Gastrocnemius medialis (tissue), 4 donors: ENCODE measurements at regions not wholly inside any gene's neighbourhood (a gene's known extent, or its start where the extent isn't known, plus 50 kb on each side); places are given as distances from the start of the nearest gene placed in this dataset.
"Not testable (repeated sequence)": the region's sequence is repeated elsewhere in the genome, so short reads cannot be mapped to it uniquely, and the experiment has no call there.

Experiments
- CTCF ChIP-seq, 5 experiments: fragments of 450-650 bp in 3 of 5; fragments of 200-600 bp in 2 of 5; sonication (generic) in 2 of 5; IDR thresholded peaks in 4 of 5; conservative IDR thresholded peaks in 1 of 5; 1 replicate in 4 of 5; 2 replicates in 1 of 5; pipeline ENCODE4 v1.5.1; 2016 to 2019; ENCODE audit warnings: antibody characterized with exemption in 5 of 5, mild to moderate bottlenecking in 3 of 5, moderate library complexity in 3 of 5
- POLR2A ChIP-seq, 2 donors: fragments of 450-650 bp; IDR thresholded peaks; one replicate each; pipeline ENCODE4 v1.6.1; 2017; ENCODE audit warnings: antibody characterized with exemption in 2 of 2, mild to moderate bottlenecking in 2 of 2, moderate library complexity in 2 of 2

GRCh38 chr1:146475086-146475485 lies 246.3 kb upstream of the NOTCH2NLA start:
- TF ChIP-seq CTCF (IDR thresholded peaks at IDR 0.05 in 4 of 5, conservative IDR thresholded peaks at IDR 0.05 in 1 of 5); POLR2A (IDR thresholded peaks at IDR 0.05): not testable (repeated sequence)
